ENCODE measurements at regions not wholly inside any gene's neighbourhood (a gene's known extent, or its start where the extent isn't known, plus 50 kb on each side); places are given as distances from the start of the nearest gene placed in this dataset.
"Not testable (repeated sequence)": the region's sequence is repeated elsewhere in the genome, so short reads cannot be mapped to it uniquely, and the experiment has no call there.

DNA sequence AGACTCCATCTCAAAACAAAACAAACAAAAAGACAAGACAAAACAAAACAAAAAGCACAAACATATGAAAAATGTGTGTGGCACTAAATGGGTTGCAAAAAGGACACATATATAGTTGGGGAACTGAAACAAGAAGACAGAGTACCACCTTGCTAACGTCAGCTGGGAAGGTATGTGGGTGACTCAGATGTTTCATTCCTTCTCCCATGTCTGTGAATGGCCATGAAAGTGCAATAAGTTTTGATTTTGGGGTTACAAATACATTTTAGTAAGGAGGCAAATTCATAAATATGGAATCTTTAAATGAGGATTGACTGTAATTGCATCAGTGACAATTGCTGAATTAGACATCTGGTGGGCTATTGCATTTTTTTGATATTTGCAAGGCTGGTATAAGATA is 81.6 kb upstream of the KLF4 start:
- no peak for DNase-seq

DNA sequence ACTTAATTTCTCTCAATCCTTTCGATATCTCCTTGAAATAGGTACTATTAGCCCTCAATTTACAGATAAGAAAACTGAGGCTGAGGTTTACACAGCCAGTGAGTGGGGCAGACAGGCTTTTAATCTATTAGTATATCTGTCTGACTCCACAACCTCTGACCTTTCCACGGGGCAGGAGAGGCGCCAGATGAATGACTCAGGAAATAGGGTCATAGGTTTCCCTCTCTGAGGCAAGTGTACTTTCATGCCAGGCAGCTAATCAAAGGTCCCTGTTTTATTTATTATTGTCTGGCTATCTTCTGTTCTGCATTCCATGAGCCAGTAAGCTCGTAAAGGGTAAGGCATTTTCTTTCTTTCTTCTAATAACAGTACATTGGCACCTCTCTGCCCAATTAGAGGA is 79.6 kb upstream of the KLF4 start:
- no peak for DNase-seq

DNA sequence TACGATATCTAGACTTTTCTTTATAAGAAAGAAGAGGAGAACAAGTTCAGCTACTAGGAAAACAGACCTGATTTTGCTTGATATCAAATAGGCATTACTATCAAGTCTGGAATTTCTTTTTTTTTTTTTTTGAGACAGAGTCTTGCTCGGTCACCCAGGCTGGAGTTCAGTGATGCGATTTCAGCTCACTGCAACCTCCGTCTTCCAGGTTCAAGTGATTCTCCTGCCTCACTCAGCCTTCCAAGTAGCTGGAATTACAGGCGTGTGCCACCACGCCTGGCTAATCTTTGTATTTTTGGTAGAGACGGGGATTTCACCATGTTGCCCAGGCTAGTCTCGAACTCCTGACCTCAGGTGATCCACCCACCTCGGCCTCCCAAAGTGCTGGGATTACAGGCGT is 78.8 kb upstream of the KLF4 start:
- not testable (repeated sequence) for DNase-seq

DNA sequence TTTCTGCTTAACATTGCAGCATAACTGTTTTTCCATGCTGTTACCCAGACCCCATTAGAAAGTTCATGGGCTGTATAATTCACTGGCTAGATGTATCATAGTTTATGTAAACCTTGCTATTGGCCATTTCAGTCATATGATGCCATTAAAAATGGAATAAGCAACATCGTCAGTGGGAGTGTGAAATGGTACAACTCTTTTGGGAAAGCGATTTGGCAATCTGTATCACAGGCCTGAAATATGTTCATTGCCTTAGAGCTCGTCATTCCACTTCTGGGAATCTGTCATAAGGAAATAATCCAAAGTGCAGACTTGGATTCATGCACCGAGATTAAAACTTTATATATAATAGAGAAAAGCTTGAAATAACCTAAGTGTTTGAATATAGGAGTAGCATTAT is 77.9 kb upstream of the KLF4 start:
- no peak for DNase-seq

DNA sequence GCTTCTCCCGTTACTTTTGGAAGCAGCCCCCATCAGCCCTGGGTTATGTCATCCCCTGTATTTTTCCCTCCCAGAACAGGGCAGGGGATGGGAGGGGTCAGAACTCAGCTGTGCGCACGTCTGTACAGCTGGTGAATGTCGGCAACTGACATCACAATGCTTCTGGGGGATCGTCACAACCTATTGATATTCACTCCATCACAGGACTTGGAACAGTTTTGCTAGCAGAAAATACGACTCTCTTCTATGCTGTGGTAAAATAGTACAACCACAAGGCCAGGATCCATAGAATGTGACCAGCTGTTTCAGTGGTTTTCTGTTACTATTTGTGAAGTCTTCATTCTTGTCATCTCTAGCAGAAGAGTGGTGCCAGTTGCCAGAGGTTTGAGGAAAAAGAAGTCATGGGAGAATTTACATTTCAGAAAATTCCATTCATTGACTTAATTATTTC is 77.1 kb upstream of the KLF4 start:
- no peak for DNase-seq

DNA sequence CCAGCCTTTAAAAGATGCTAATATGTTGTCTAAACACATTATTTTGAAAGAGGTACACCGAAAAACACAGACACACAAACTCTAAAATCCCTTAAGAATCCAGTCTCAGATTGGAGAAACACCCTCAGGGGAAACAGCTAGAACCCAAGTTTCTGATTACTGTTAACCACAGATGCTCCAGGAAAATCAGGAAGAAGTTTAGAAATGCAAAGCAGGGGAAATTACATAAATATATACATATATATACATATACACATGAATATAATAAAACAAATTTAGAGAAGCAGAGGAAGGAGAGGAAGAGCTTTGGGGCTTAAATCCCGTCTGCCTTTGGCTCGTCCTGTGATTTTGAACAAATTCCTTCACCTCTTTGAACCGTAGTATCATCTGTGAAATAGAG is 73.2 kb upstream of the KLF4 start:
- no peak for DNase-seq

DNA sequence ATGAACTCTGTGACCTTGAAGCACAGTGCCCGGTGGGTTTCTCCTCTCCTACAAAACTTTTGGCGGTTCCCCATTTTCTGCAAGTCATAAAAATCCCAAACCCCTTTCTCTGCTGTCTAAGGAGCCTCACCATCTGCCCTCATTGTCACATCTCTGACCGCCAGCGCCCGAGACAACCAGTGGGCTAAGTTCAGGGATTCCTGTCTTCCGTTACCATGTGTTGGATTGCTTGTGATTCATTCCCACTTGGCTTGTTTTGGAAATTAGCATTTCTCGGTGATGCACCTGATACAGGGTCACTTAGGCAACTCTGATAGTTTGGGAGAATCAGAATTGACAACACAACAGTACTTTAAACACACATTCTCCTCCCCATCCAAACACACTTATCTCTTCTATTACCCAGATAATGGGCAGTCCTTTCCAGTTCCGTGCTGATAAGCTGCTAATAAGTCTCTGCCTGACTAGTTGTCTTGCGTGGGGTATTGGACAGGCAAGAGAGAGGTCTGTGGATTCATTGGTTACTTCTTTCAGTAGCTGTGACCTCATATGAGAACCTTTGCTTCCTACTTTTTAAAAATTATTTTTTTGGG is 70.0 kb upstream of the KLF4 start:
- no peak for DNase-seq

DNA sequence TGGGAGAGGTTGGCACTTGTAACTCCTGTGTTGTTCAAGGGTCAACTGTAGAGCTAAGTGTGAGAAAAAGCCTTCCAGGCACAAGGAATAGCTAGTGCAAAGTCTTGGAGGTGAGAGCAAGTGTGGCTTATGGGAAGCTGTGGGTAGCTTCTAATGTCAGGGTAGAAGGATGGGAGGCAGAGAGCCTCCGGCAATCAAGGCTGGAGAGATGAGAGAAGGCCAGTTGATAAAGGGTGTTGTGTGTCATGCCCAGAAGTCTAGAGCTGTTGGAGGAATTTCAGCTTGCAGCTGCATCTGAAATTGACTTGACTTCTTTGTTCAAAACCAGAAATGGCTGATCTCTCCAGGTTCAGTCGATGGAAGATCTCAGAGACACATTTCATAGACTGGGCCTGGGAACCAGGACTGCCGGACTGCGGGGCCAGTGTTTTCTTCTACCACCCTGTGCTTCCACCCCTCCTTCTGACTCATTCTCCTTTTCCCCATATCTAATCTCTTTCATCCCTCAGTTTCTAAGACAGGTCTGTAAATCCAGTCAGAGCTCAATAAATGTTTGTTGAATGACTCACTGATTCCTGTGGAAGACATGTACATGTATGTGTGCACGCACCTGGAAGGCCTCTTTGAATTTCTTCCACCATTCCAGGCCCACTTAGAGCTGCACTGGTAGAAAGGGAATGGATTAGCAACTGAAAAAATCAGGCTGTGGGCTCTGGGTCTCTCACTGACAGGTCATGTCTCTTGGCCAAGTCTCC is 67.8 kb upstream of the KLF4 start:
- DNase-seq = no peak

DNA sequence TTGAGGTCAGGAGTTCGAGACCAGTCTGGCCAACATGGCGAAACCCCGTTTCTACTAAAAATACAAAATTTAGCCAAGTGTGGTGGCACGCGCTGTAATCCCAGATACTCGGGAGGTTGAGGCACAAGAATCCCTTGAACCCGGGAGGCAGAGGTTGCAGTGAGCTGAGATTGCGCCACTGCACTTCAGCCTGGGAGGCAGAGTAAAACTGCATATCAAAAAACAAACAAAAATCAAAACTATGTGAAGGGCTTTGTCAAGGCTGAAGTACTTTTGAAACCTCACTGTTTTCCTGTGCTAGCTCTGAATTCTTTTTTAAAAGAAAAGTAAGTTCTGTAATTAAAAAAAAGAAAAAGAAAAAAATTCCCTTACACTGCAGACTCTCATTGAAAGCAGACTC is 65.1 kb upstream of the KLF4 start:
- no peak for DNase-seq

DNA sequence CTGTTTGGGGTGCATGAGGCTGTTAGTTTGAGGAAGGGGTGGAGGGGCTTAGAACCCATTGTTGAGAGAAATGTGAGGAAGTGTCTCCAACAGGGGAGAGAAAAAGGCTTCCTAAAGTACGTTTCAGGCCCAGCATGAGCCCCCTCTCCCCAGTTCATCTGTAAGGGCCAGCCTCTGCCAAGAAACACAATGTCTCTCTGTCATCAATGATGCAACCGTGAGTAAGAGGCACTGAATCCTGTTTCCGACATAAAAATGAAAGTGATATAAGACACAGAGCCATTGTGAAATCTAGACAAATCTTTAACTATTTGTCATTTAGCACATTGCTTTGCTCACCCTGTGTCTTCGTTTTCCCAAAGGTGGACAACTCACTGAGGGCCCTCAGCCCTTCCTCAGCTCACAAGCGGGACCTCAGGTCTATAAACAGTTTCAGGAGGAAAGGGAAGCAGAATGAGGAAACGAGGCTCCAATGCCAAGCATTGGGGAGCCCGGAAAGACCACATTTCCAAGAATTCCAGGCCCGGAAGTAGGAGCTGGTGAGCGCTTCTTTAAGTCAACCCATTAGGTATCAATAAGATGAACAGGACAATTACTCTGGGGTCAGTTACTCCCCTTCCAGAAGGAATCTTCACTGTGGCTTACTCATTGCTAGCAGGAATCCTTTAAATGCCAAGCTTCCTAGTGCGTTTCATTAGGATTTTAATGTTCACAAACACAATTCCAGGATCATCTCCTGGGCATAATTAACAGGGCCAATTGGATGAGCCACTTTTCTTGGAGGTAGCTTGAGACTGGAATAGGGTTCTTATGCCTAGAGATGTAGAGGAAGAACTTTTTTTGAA is 59.0 kb upstream of the KLF4 start:
- no peak for DNase-seq

DNA sequence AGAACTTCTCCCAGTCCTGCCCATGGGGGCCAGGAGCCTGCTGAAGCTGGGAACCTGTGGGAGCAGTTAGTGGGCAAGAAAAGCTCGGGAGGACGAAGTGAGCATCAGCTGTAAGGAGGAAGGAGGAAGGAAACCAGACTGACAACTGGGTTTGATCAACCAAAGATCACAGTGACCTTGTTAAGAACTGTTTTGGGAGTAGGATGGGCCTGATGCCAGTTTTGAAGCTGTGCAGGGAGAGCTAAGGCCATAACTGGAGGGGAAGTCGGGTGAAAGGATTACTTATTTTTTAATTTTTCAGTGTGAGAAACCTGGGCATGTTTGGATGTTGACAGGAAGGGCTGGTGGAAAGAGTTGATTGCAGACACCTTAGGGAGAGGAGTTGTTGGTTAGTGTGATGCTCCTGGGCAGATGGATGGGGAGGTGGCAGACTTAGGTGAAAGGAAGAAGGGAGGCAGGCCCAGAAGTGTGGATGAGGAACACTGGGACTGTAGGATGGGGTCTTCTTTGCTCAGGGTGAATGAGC is 58.3 kb upstream of the KLF4 start:
- no peak for DNase-seq

DNA sequence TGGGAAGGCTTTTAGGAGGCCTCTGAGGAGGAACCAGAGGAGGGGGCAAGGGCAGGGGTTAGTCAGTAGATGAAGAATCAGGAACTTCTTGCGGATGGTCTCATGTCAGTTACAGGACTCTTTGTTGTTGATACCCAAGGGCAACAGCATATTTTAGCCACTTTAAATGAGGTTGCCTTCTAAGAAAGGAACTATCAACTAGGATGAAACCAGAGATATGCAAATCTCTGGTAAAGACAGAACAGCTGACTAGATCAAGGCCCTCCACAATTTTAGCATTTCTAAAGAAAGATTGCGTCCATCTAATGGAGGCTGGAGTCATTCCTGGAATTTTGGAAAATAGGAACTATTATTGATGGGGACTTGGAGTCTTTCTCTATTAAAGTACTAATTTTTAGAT is 57.7 kb upstream of the KLF4 start:
- DNase-seq = no peak

DNA sequence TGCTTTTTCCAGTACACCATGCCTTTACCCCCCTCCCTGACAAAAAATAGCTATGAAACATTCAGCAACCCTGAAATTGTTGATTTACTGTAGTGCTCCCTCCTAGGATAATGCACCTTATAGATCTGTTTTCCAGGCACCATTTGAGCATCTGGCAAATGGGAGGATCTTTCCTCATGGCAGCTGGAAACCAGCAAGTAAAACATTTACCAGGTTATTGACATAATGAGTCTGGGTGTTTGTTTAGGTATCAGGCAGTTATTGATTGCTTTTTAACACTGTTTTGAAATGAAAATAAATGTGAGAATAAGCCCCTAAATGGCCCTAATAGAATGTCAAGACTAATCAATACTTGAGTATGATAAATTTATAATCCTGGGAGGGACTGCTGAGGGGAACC is 57.3 kb upstream of the KLF4 start:
- DNase-seq = no peak

DNA sequence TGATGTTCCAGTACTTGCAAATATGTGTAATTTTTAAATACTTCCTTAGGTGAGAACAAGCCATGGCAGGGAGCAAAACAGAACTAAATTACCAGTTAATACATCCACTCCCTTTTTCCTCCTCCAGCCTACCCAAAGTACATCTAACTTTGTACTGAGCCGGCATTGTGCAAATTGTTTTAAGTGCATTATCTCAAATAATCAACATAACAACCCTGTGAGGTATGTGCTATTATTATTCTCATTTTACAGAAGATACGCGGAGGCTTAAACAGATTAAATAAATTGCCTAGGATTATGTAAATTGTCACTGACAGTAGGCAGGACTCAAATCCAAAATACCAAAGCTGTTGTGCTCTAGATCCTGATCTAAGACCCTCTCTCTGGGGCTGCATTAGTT is 55.5 kb upstream of the KLF4 start:
- no peak for DNase-seq

DNA sequence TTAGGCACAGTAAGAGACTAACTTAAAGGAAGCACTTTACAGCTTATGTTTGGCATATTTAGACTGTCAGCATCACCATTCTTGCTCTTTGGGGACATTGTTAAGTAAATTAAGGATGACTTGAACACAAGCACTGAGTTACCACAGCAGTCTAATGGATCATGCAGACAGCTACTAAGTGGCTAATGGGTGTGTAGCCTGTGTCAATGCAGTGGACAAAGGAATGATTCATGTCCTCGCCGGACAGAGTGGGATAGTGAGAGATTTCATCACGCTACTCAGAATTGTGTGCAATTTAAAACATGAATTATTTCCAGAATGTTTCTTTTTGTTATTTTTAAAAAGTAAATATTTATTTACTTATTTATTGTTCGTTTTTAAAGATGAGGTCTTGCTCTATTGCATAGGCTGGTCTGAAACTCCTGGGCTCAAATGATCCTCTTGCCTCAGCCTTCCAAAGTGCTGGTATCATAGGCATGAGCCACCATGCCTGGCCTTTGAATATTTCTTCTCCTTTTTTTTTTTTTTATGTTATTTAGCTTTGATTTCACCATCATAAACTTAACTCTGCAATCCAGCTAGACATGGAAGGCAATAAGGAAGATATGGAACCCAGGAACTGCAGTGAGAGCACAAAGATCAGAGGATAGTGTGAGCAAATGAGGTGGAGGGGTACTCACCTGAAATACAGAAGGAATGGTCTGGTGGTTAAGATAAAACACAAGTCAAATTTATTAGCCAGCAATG is 53.0 kb upstream of the KLF4 start:
- DNase-seq = no peak

DNA sequence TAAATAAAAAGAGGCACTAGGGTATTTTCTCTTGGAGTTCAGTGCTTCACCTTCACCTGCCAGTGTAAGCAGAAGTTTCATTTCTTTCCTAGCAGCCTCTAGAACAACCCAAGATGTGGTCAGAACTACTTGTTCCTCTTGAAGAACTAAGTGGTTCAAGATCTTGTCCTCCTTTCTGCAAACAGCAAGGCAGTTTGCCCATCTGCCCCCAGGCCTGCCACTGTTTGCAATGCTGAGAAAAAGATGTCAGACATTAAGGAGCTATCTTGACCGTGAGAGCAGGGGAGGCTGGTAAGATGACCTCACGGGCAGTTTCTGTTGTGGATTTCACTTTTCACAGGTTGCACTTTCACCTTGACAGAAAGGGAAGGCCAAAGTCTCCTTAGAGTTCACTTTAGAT is 52.0 kb upstream of the KLF4 start:
- DNase-seq = no peak

DNA sequence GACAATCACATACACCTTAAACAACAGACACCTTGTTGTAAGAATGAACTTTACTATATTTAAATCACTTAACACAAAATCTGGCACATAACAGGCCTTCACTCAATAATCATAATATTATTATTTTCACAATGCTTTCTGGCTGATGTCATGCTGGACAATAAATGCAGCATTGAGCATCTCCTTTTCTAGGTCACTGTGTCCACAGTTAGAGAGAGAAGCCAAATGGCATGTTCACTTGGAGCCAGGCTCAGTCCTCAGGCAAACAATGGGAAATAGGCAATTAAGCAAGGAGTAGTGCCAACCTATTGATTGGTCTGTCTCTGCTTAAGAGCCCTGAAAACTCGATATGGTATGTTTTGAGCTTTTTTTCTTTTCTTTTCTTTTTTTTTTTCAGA is 50.6 kb upstream of the KLF4 start:
- DNase-seq = no peak

DNA sequence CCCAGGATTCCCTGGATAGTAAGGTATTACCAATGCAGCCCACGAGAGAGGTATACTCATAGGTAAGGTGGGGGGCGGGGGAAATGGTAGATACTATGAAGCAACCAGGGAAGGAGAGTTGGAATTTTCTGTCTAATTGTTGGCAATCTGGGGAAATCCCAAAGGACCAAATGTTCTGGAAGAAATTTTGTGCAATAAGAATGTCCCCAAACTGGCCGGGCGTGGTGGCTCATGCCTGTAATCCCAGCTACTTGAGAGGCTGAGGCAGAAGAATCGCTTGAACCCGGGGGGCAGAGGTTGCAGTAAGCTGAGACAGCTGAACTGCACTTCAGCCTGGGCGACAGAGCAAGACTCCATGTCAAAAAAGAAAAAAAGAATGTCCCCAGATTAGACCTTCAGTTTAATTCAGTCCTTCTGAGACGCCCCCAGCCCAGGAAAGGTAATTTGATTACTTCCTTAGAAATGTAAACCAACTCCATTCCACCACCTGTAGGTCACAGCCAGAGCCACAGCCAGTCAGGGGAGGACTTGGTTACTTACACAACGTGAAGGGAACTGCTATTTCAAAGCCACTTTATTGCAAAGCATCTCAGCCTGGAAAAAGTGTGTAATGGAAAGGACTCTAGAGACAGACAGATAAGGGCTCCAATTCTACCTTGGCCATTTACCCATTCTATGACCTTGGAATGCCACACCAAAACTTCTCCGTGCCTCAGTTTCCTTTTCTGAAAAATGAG is 50.0 kb upstream of the KLF4 start:
- DNase-seq = no peak

All from CD4-positive, alpha-beta T cell treated with Interleukin-21 for 1 hour (primary cell).